ENCODE measurements at regions not wholly inside any gene's neighbourhood (a gene's known extent, or its start where the extent isn't known, plus 50 kb on each side); places are given as distances from the start of the nearest gene placed in this dataset.

DNA sequence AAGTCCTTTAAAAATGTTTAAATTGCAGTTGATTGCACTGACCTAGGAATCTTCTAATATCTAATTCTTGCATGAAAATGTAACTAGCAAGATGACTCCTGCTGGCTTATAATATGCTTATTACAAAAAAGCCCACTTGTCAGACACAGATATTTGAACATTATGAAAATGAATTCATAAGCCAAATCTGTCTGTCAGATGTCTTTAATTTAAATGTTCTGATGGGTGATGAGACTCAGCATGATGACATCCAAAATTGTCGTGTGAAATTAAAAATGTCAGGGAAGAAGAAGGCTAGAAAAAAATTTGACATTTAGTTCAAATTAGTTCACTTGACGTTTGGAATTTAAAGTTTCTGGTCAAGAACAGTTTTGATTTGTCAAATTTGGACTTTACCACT is 277.8 kb downstream of the PHF14 start:
- TF ChIP-seq, protein P1, sequence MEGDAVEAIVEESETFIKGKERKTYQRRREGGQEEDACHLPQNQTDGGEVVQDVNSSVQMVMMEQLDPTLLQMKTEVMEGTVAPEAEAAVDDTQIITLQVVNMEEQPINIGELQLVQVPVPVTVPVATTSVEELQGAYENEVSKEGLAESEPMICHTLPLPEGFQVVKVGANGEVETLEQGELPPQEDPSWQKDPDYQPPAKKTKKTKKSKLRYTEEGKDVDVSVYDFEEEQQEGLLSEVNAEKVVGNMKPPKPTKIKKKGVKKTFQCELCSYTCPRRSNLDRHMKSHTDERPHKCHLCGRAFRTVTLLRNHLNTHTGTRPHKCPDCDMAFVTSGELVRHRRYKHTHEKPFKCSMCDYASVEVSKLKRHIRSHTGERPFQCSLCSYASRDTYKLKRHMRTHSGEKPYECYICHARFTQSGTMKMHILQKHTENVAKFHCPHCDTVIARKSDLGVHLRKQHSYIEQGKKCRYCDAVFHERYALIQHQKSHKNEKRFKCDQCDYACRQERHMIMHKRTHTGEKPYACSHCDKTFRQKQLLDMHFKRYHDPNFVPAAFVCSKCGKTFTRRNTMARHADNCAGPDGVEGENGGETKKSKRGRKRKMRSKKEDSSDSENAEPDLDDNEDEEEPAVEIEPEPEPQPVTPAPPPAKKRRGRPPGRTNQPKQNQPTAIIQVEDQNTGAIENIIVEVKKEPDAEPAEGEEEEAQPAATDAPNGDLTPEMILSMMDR (IDR thresholded peaks at IDR 0.05; ENCODE audit: extremely low read depth in 1 of 2, insufficient read depth in 1 of 2, low read depth in 1 of 2, low read length in 2 of 2) = no peak
- no peak for TF ChIP-seq EZH2 (IDR thresholded peaks at IDR 0.05; ENCODE audit: borderline replicate concordance, low read depth, low read length, severe bottlenecking)

Measured in endothelial cell of umbilical vein (primary cell).